ENCODE measurements at regions not wholly inside any gene's neighbourhood (a gene's known extent, or its start where the extent isn't known, plus 50 kb on each side); places are given as distances from the start of the nearest gene placed in this dataset.

DNA sequence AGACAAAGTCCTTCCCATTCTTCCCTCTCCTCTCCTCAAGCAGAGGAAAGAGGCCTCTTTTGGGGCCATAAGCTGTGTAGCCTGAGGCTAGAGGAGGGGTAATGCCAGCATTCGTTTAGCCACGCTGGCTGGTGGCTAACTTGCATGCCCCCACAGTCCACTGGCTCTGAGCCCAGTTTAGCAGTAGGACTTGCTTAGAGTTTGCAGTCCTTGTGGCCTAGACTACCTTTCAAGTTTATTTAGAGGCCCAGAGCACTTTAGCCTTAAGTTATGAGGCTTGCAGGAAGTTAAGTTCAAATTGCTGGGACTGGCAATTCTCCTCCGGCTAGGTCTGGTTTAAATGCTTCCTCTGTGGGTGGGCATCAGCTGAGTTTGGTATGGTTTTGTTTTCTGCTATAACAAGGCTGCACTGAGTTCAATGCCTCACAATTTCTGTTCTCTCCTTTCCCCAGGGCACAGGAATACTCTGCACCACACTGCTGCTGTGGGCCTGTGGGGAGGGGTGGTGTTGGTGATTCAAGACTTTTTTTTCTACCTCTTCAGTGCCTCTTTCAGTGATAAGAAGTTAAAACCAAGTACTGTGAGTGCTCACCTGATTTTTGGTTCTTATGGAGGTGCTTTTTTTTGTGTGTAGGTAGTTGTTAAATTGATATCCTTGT, 281.0 kb upstream of the C11orf87 start:
- Histone ChIP-seq H4K12ac (ENCODE audit: low read depth, low read length) (no peak overlapping the region), H3K9me3 (ENCODE audit: insufficient read depth, low read depth, low read length) (no peaks in the 10 kb centered on the region), H2BK120ac (ENCODE audit: insufficient read depth, low read length, poor library complexity) (no peak overlapping the region), H3K4me1 (ENCODE audit: control insufficient read depth in 1 of 2, insufficient read depth in 2 of 2, low read length in 2 of 2) (no peaks in the 10 kb centered on the region), H4K91ac (ENCODE audit: low read depth, low read length) (no peak overlapping the region), H2BK12ac (ENCODE audit: low read length) (no peak overlapping the region), H3K23ac (ENCODE audit: low read length) (no peak overlapping the region), H2BK5ac (ENCODE audit: low read depth, low read length, poor library complexity) (no peak overlapping the region), H3K36me3 (ENCODE audit: control insufficient read depth in 1 of 2, insufficient read depth in 2 of 2, low read length in 2 of 2) (no peaks in the 10 kb centered on the region), H3K4ac (ENCODE audit: low read depth, low read length) (no peak overlapping the region), H3K27me3 (ENCODE audit: insufficient read depth, low read length) (no peaks in the 10 kb centered on the region), H3K79me1 (ENCODE audit: low read length) (no peaks in the 10 kb centered on the region), H2AK5ac (ENCODE audit: low read length) (no peak overlapping the region), H3K79me2 (ENCODE audit: control insufficient read depth, insufficient read depth, low read length, poor library complexity) (no peaks in the 10 kb centered on the region), H3K27ac (ENCODE audit: low read depth, low read length) (no peak overlapping the region), H2AFZ (ENCODE audit: insufficient read depth, low read length, poor library complexity) (no peak overlapping the region), H4K8ac (ENCODE audit: low read depth, low read length) (no peak overlapping the region), H3K9ac (ENCODE audit: low read length) (no peak overlapping the region), H3K14ac (ENCODE audit: low read length) (no peak overlapping the region), H3K18ac (ENCODE audit: low read length) (no peak overlapping the region), H3K4me2 (ENCODE audit: low read length) (no peak overlapping the region), H3K4me3 (ENCODE audit: low read depth, low read length) (no peak overlapping the region)
- no CpG with 5 or more reads among the region's 3 CpGs for WGBS (ENCODE audit: extremely low coverage, insufficient coverage, insufficient read length)
- no peak for DNase-seq

DNA sequence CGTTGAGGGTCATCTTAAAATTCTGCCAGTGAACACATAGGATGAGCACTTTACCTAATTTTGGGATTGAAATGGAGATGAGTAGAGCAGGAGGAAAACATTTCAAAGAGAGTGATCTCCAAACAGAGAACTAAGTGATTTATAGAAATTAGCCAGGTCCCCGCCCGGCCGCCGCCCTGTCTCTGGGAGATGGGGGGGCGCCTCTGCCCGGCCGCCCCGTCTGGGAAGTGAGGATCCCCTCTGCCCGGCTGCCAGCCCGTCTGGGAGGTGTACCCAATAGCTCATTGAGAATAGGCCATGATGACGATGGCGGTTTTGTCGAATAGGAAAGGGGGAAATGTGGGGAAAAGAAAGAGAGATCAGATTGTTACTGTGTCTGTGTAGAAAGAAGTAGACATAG, 276.7 kb upstream of the C11orf87 start:
- Histone ChIP-seq H3K36me3 (ENCODE audit: control insufficient read depth in 1 of 2, insufficient read depth in 2 of 2, low read length in 2 of 2) (no peaks in the 10 kb centered on the region), H4K12ac (ENCODE audit: low read depth, low read length) (no peak overlapping the region), H2BK5ac (ENCODE audit: low read depth, low read length, poor library complexity) (no peak overlapping the region), H4K91ac (ENCODE audit: low read depth, low read length) (no peak overlapping the region), H3K18ac (ENCODE audit: low read length) (no peak overlapping the region), H3K4me2 (ENCODE audit: low read length) (no peak overlapping the region), H3K23ac (ENCODE audit: low read length) (no peak overlapping the region), H2BK120ac (ENCODE audit: insufficient read depth, low read length, poor library complexity) (no peak overlapping the region), H3K9ac (ENCODE audit: low read length) (no peak overlapping the region), H3K4me1 (ENCODE audit: control insufficient read depth in 1 of 2, insufficient read depth in 2 of 2, low read length in 2 of 2) (no peaks in the 10 kb centered on the region), H2BK12ac (ENCODE audit: low read length) (no peak overlapping the region), H3K4ac (ENCODE audit: low read depth, low read length) (no peak overlapping the region), H4K8ac (ENCODE audit: low read depth, low read length) (no peak overlapping the region), H3K14ac (ENCODE audit: low read length) (no peak overlapping the region), H3K27ac (ENCODE audit: low read depth, low read length) (no peak overlapping the region), H3K79me1 (ENCODE audit: low read length) (no peaks in the 10 kb centered on the region), H3K79me2 (ENCODE audit: control insufficient read depth, insufficient read depth, low read length, poor library complexity) (no peaks in the 10 kb centered on the region), H2AK5ac (ENCODE audit: low read length) (no peak overlapping the region), H3K27me3 (ENCODE audit: insufficient read depth, low read length) (no peaks in the 10 kb centered on the region), H3K9me3 (ENCODE audit: insufficient read depth, low read depth, low read length) (no peaks in the 10 kb centered on the region), H2AFZ (ENCODE audit: insufficient read depth, low read length, poor library complexity) (no peak overlapping the region), H3K4me3 (ENCODE audit: low read depth, low read length) (no peak overlapping the region)
- DNase-seq: no peak
- WGBS (ENCODE audit: extremely low coverage, insufficient coverage, insufficient read length): no CpG with 5 or more reads among the region's 14 CpGs

DNA sequence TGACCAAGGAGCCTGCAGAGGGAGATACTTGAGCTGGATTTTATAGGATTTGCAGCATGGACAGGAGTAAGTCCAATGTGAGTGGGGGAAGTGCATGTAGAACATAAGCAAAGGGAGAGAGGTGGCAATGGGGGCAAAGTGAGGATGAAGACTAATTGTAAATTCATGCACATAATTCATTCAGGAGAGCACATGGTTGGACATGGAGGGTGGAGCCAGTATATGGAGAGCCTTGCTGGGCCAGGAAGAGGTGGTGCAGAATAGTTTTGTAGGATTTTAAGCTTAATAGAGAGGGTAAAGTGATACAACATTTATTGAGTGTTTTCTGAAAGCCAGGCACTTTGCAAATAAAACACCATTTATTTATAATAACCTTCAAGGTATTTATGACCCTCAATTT, 274.3 kb upstream of the C11orf87 start:
- Histone ChIP-seq H2AFZ (ENCODE audit: insufficient read depth, low read length, poor library complexity) (no peak overlapping the region), H4K12ac (ENCODE audit: low read depth, low read length) (no peak overlapping the region), H3K9me3 (ENCODE audit: insufficient read depth, low read depth, low read length) (no peaks in the 10 kb centered on the region), H3K23ac (ENCODE audit: low read length) (no peak overlapping the region), H4K91ac (ENCODE audit: low read depth, low read length) (no peak overlapping the region), H3K18ac (ENCODE audit: low read length) (no peak overlapping the region), H3K9ac (ENCODE audit: low read length) (no peak overlapping the region), H2BK12ac (ENCODE audit: low read length) (no peak overlapping the region), H3K4me3 (ENCODE audit: low read depth, low read length) (no peak overlapping the region), H4K8ac (ENCODE audit: low read depth, low read length) (no peak overlapping the region), H2BK120ac (ENCODE audit: insufficient read depth, low read length, poor library complexity) (no peak overlapping the region), H3K4me1 (ENCODE audit: control insufficient read depth in 1 of 2, insufficient read depth in 2 of 2, low read length in 2 of 2) (no peaks in the 10 kb centered on the region), H3K14ac (ENCODE audit: low read length) (no peak overlapping the region), H2BK5ac (ENCODE audit: low read depth, low read length, poor library complexity) (no peak overlapping the region), H3K4ac (ENCODE audit: low read depth, low read length) (no peak overlapping the region), H3K27ac (ENCODE audit: low read depth, low read length) (no peak overlapping the region), H3K79me2 (ENCODE audit: control insufficient read depth, insufficient read depth, low read length, poor library complexity) (no peaks in the 10 kb centered on the region), H2AK5ac (ENCODE audit: low read length) (no peak overlapping the region), H3K4me2 (ENCODE audit: low read length) (no peak overlapping the region), H3K36me3 (ENCODE audit: control insufficient read depth in 1 of 2, insufficient read depth in 2 of 2, low read length in 2 of 2) (no peaks in the 10 kb centered on the region), H3K79me1 (ENCODE audit: low read length) (no peaks in the 10 kb centered on the region), H3K27me3 (ENCODE audit: insufficient read depth, low read length) (no peaks in the 10 kb centered on the region)
- DNase-seq: no peak

DNA sequence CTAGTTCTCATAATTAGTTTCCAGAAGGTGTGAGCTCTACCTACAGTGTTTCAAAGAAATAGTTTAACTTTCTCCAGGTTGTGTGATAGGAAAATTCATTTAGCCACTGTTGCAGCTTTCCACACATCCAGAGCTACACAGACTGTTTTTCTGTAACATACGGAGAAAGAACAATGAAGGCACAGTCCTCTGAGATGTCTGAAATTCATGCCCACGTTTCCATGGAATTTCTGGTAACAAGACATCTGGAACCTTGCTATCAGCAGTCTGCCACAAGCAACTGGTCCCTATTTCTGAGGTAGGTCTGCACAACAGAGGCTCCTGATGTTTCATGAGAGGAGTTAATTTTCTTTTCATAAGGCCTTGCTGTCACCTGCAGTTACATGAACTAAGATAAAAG, 273.3 kb upstream of the C11orf87 start:
- Histone ChIP-seq H3K4me1 (ENCODE audit: control insufficient read depth in 1 of 2, insufficient read depth in 2 of 2, low read length in 2 of 2) (no peaks in the 10 kb centered on the region), H3K4ac (ENCODE audit: low read depth, low read length) (no peak overlapping the region), H3K79me2 (ENCODE audit: control insufficient read depth, insufficient read depth, low read length, poor library complexity) (no peaks in the 10 kb centered on the region), H3K9ac (ENCODE audit: low read length) (no peak overlapping the region), H2BK120ac (ENCODE audit: insufficient read depth, low read length, poor library complexity) (no peak overlapping the region), H3K27ac (ENCODE audit: low read depth, low read length) (no peak overlapping the region), H2BK5ac (ENCODE audit: low read depth, low read length, poor library complexity) (no peak overlapping the region), H3K4me3 (ENCODE audit: low read depth, low read length) (no peak overlapping the region), H3K4me2 (ENCODE audit: low read length) (no peak overlapping the region), H4K8ac (ENCODE audit: low read depth, low read length) (no peak overlapping the region), H4K91ac (ENCODE audit: low read depth, low read length) (no peak overlapping the region), H2BK12ac (ENCODE audit: low read length) (no peak overlapping the region), H3K14ac (ENCODE audit: low read length) (no peak overlapping the region), H3K9me3 (ENCODE audit: insufficient read depth, low read depth, low read length) (no peaks in the 10 kb centered on the region), H2AK5ac (ENCODE audit: low read length) (no peak overlapping the region), H3K27me3 (ENCODE audit: insufficient read depth, low read length) (no peaks in the 10 kb centered on the region), H3K18ac (ENCODE audit: low read length) (no peak overlapping the region), H3K36me3 (ENCODE audit: control insufficient read depth in 1 of 2, insufficient read depth in 2 of 2, low read length in 2 of 2) (no peaks in the 10 kb centered on the region), H2AFZ (ENCODE audit: insufficient read depth, low read length, poor library complexity) (no peak overlapping the region), H3K23ac (ENCODE audit: low read length) (no peak overlapping the region), H4K12ac (ENCODE audit: low read depth, low read length) (no peak overlapping the region), H3K79me1 (ENCODE audit: low read length) (no peaks in the 10 kb centered on the region)
- no peak for DNase-seq
- WGBS (ENCODE audit: extremely low coverage, insufficient coverage, insufficient read length): no CpG with 5 or more reads among the region's 2 CpGs

All from trophoblast cell (in vitro differentiated cells and primary cell).